ENCODE measurements at regions not wholly inside any gene's neighbourhood (a gene's known extent, or its start where the extent isn't known, plus 50 kb on each side); places are given as distances from the start of the nearest gene placed in this dataset.

GRCh38 chr3:127100459-127101410, 92.2 kb upstream of the PRR23E start:
- TF ChIP-seq EZH2phosphoT487 (IDR thresholded peaks at IDR 0.05; ENCODE audit: insufficient read depth, low read depth) (no peak), EZH2 (IDR thresholded peaks at IDR 0.05; ENCODE audit: insufficient read depth, poor library complexity, severe bottlenecking) (no peak)
